Activated CD4-positive, alpha-beta memory T cell treated with anti-CD3 and anti-CD28 coated beads for 36 hours (primary cell): ENCODE measurements at regions not wholly inside any gene's neighbourhood (a gene's known extent, or its start where the extent isn't known, plus 50 kb on each side); places are given as distances from the start of the nearest gene placed in this dataset.
"Not testable (repeated sequence)": the region's sequence is repeated elsewhere in the genome, so short reads cannot be mapped to it uniquely, and the experiment has no call there.

Experiments
- CTCF ChIA-PET: fragments of 350-600 bp; sonication (Branson Sonifier 250); formaldehyde crosslinking; loops from one replicate; lab custom pipeline; 2021; ENCODE audit warnings: antibody characterized with exemption, inconsistent platforms; lab: Charles Lee
- POLR2A ChIA-PET: fragments of 350-600 bp; sonication (Branson Sonifier 250); formaldehyde crosslinking; loops from one replicate; lab custom pipeline; 2021; ENCODE audit warnings: antibody characterized with exemption; lab: Charles Lee
- DNase-seq: peaks from one replicate; pipeline ENCODE4 v3.0.0-alpha.2; 2020
- H3K27ac Mint-ChIP-seq: one replicate; pipeline ENCODE4 v1.8.0; 2021; ENCODE audit warnings: mixed read lengths
- H3K27me3 Mint-ChIP-seq: one replicate; pipeline ENCODE4 v1.8.0; 2021; ENCODE audit warnings: mixed read lengths
- H3K36me3 Mint-ChIP-seq: one replicate; pipeline ENCODE4 v1.8.0; 2021; ENCODE audit warnings: mixed read lengths
- H3K4me1 Mint-ChIP-seq: one replicate; pipeline ENCODE4 v1.8.0; 2021; ENCODE audit warnings: low read depth, mixed read lengths
- H3K4me3 Mint-ChIP-seq: one replicate; pipeline ENCODE4 v1.8.0; 2021; ENCODE audit warnings: mild to moderate bottlenecking, mixed read lengths
- H3K9me3 Mint-ChIP-seq: one replicate; pipeline ENCODE4 v1.8.0; 2021; ENCODE audit warnings: mixed read lengths
- intact Hi-C: fragments of 100-400 bp; cut with micrococcal nuclease; formaldehyde crosslinking; loops from one replicate; pipeline ENCODE4 v1.15.1; 2023

- no peaks in the 10 kb centered on the region for H3K27me3 Mint-ChIP-seq
- POLR2A ChIA-PET, result no interaction called here
- H3K9me3 Mint-ChIP-seq, result no peaks in the 10 kb centered on the region
- intact Hi-C loops, result no loop called here
- no peak overlapping the region for H3K27ac Mint-ChIP-seq
- H3K4me1 Mint-ChIP-seq, result no peaks in the 10 kb centered on the region
- CTCF ChIA-PET, result no interaction called here
- DNase-seq, result no peak
- H3K36me3 Mint-ChIP-seq, result no peaks in the 10 kb centered on the region
- no peak overlapping the region for H3K4me3 Mint-ChIP-seq
Measured at GRCh38 chr18:66867653-66868052, 263.8 kb upstream of the CDH19 start.

- H3K4me3 Mint-ChIP-seq, H3K27me3 Mint-ChIP-seq, H3K4me1 Mint-ChIP-seq, H3K9me3 Mint-ChIP-seq, POLR2A ChIA-PET, intact Hi-C loops, H3K36me3 Mint-ChIP-seq, DNase-seq, H3K27ac Mint-ChIP-seq: not testable (repeated sequence)
- CTCF ChIA-PET, result interaction anchor here (0.6 kb wide), 1 partner anchor 37 kb away, joined by 3 read pairs; no protein-coding TSS in a partner anchor
Measured at GRCh38 chr18:66866427-66866940, 262.6 kb upstream of the CDH19 start.

- ChIA-PET POLR2A (no interaction called here), CTCF (no interaction called here)
- intact Hi-C loops, result no loop called here
- DNase-seq, result no peak
- no peaks in the 10 kb centered on the region for H3K4me1 Mint-ChIP-seq
- H3K36me3 Mint-ChIP-seq, result no peaks in the 10 kb centered on the region
- no peaks in the 10 kb centered on the region for H3K27me3 Mint-ChIP-seq
- no peak overlapping the region for H3K4me3 Mint-ChIP-seq
- no peak overlapping the region for H3K27ac Mint-ChIP-seq
- H3K9me3 Mint-ChIP-seq, result peaks cover 13% of the 10 kb centered on the region
Measured at GRCh38 chr18:66838340-66838987, 234.6 kb upstream of the CDH19 start.

- Mint-ChIP-seq H3K27ac (no peak overlapping the region), H3K9me3 (peaks cover 3% of the 10 kb centered on the region)
Measured at GRCh38 chr18:66833646-66834045, 229.8 kb upstream of the CDH19 start.

GRCh38 chr18:66826211-66826610 is 222.3 kb upstream of the CDH19 start:
- Mint-ChIP-seq H3K4me1 (no peaks in the 10 kb centered on the region), H3K27ac (no peak overlapping the region), H3K36me3 (no peaks in the 10 kb centered on the region), H3K9me3 (peaks cover 7% of the 10 kb centered on the region), H3K4me3 (no peak overlapping the region), H3K27me3 (no peaks in the 10 kb centered on the region)
- intact Hi-C loops, result no loop called here
- ChIA-PET POLR2A (no interaction called here), CTCF (no interaction called here)
- DNase-seq, result no peak

More at GRCh38 chr18:66833646-66834045, 229.8 kb upstream of the CDH19 start:
- H3K36me3 Mint-ChIP-seq, result no peaks in the 10 kb centered on the region
- H3K27me3 Mint-ChIP-seq, result no peaks in the 10 kb centered on the region
- no peak overlapping the region for H3K4me3 Mint-ChIP-seq
- ChIA-PET CTCF (no interaction called here), POLR2A (no interaction called here)
- DNase-seq, result no peak
- intact Hi-C loops, result no loop called here
- no peaks in the 10 kb centered on the region for H3K4me1 Mint-ChIP-seq

- POLR2A ChIA-PET, result no interaction called here
- Mint-ChIP-seq H3K4me3 (no peak overlapping the region), H3K4me1 (no peaks in the 10 kb centered on the region), H3K36me3 (no peaks in the 10 kb centered on the region), H3K27me3 (no peaks in the 10 kb centered on the region), H3K27ac (no peak overlapping the region), H3K9me3 (peaks cover 7% of the 10 kb centered on the region)
- DNase-seq, result no peak
- CTCF ChIA-PET, result no interaction called here
- intact Hi-C loops, result no loop called here
Measured at GRCh38 chr18:66825347-66825746, 221.5 kb upstream of the CDH19 start.

GRCh38 chr18:66819235-66819634 is 215.3 kb upstream of the CDH19 start:
- Mint-ChIP-seq H3K9me3 (no peaks in the 10 kb centered on the region), H3K4me1 (no peaks in the 10 kb centered on the region), H3K27me3 (no peaks in the 10 kb centered on the region), H3K4me3 (no peak overlapping the region), H3K27ac (no peak overlapping the region), H3K36me3 (no peaks in the 10 kb centered on the region)
- intact Hi-C loops, result no loop called here
- DNase-seq, result no peak
- CTCF ChIA-PET, result no interaction called here
- POLR2A ChIA-PET, result no interaction called here

- ChIA-PET POLR2A (interaction anchor here (0.6 kb wide), 1 partner anchor 216 kb away, joined by 3 read pairs; no protein-coding TSS in a partner anchor), CTCF (no interaction called here)
- DNase-seq, result no peak
- no peak overlapping the region for H3K27ac Mint-ChIP-seq
- H3K9me3 Mint-ChIP-seq, result peaks cover 2% of the 10 kb centered on the region
- no peak overlapping the region for H3K4me3 Mint-ChIP-seq
- intact Hi-C loops, result no loop called here
- H3K4me1 Mint-ChIP-seq, result no peaks in the 10 kb centered on the region
- H3K36me3 Mint-ChIP-seq, result no peaks in the 10 kb centered on the region
- H3K27me3 Mint-ChIP-seq, result no peaks in the 10 kb centered on the region
Measured at GRCh38 chr18:66813138-66813537, 209.2 kb upstream of the CDH19 start.

- DNase-seq, result no peak
- no peaks in the 10 kb centered on the region for H3K36me3 Mint-ChIP-seq
- H3K4me1 Mint-ChIP-seq, result no peaks in the 10 kb centered on the region
- ChIA-PET CTCF (no interaction called here), POLR2A (no interaction called here)
- intact Hi-C loops, result no loop called here
- H3K27me3 Mint-ChIP-seq, result no peaks in the 10 kb centered on the region
- H3K4me3 Mint-ChIP-seq, result no peak overlapping the region
- H3K9me3 Mint-ChIP-seq, result no peaks in the 10 kb centered on the region
- H3K27ac Mint-ChIP-seq, result no peak overlapping the region
Measured at GRCh38 chr18:66795051-66795450, 191.2 kb upstream of the CDH19 start.

GRCh38 chr18:66792466-66792865 is 188.6 kb upstream of the CDH19 start:
- Mint-ChIP-seq H3K36me3 (no peaks in the 10 kb centered on the region), H3K4me1 (no peaks in the 10 kb centered on the region), H3K9me3 (no peaks in the 10 kb centered on the region), H3K27me3 (no peaks in the 10 kb centered on the region), H3K27ac (no peak overlapping the region), H3K4me3 (no peak overlapping the region)
- DNase-seq, result no peak
- intact Hi-C loops, result no loop called here
- ChIA-PET POLR2A (no interaction called here), CTCF (no interaction called here)

- no peak for DNase-seq
- Mint-ChIP-seq H3K4me1 (no peaks in the 10 kb centered on the region), H3K4me3 (no peak overlapping the region), H3K27me3 (no peaks in the 10 kb centered on the region), H3K9me3 (peaks cover 3% of the 10 kb centered on the region), H3K36me3 (no peaks in the 10 kb centered on the region), H3K27ac (no peak overlapping the region)
- intact Hi-C loops, result no loop called here
- ChIA-PET POLR2A (no interaction called here), CTCF (no interaction called here)
Measured at GRCh38 chr18:66780609-66781008, 176.7 kb upstream of the CDH19 start.

GRCh38 chr18:66778048-66778447 is 174.2 kb upstream of the CDH19 start:
- POLR2A ChIA-PET, result no interaction called here
- Mint-ChIP-seq H3K27ac (no peak overlapping the region), H3K36me3 (no peaks in the 10 kb centered on the region), H3K9me3 (peaks cover 4% of the 10 kb centered on the region), H3K4me3 (no peak overlapping the region), H3K4me1 (no peaks in the 10 kb centered on the region), H3K27me3 (no peaks in the 10 kb centered on the region)
- no peak for DNase-seq
- intact Hi-C loops, result no loop called here
- CTCF ChIA-PET, result no interaction called here

- no peak for DNase-seq
- intact Hi-C loops, result no loop called here
- no peaks in the 10 kb centered on the region for H3K36me3 Mint-ChIP-seq
- H3K4me3 Mint-ChIP-seq, result no peak overlapping the region
- peaks cover 5% of the 10 kb centered on the region for H3K9me3 Mint-ChIP-seq
- no peak overlapping the region for H3K27ac Mint-ChIP-seq
- H3K4me1 Mint-ChIP-seq, result no peaks in the 10 kb centered on the region
- ChIA-PET POLR2A (no interaction called here), CTCF (no interaction called here)
- no peaks in the 10 kb centered on the region for H3K27me3 Mint-ChIP-seq
Measured at GRCh38 chr18:66769375-66769774, 165.5 kb upstream of the CDH19 start.
